RWPE1 (cell line): ENCODE measurements at regions not wholly inside any gene's neighbourhood (a gene's known extent, or its start where the extent isn't known, plus 50 kb on each side); places are given as distances from the start of the nearest gene placed in this dataset.
A peak's percentile ranks its signal among the peaks of the same experiment; 100 is the strongest.

Experiments used
- CTCF ChIA-PET: fragments of 350-600 bp; sonication (Branson Sonifier 250); formaldehyde crosslinking; extraction: SDS; loops from one replicate; lab custom pipeline; 2021; lab: Yijun Ruan, JAX
- POLR2A ChIA-PET: fragments of 400-600 bp; formaldehyde crosslinking; extraction: SDS; loops from one replicate; lab custom pipeline; 2020; ENCODE audit warnings: antibody characterized with exemption; ENCODE audit not compliant: low non-redundant PET; lab: Yijun Ruan, JAX
- DNase-seq: peaks from one replicate; pipeline ENCODE4 v3.0.0; 2012; ENCODE audit warnings: low spot score
- H3K27ac ChIP-seq: fragments of 450-650 bp; 2 replicates; pipeline ENCODE4 v1.5.1; 2017
- TF ChIP-seq, protein P1 (sequence below): fragments of 450-650 bp; conservative IDR thresholded peaks from 2 replicates; pipeline ENCODE4 v1.5.1; 2017; ENCODE audit warnings: low read depth, mild to moderate bottlenecking

- no peak overlapping the region for H3K27ac ChIP-seq
- no peak for DNase-seq
- TF ChIP-seq, protein P1, sequence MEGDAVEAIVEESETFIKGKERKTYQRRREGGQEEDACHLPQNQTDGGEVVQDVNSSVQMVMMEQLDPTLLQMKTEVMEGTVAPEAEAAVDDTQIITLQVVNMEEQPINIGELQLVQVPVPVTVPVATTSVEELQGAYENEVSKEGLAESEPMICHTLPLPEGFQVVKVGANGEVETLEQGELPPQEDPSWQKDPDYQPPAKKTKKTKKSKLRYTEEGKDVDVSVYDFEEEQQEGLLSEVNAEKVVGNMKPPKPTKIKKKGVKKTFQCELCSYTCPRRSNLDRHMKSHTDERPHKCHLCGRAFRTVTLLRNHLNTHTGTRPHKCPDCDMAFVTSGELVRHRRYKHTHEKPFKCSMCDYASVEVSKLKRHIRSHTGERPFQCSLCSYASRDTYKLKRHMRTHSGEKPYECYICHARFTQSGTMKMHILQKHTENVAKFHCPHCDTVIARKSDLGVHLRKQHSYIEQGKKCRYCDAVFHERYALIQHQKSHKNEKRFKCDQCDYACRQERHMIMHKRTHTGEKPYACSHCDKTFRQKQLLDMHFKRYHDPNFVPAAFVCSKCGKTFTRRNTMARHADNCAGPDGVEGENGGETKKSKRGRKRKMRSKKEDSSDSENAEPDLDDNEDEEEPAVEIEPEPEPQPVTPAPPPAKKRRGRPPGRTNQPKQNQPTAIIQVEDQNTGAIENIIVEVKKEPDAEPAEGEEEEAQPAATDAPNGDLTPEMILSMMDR = no peak
- POLR2A ChIA-PET = no interaction called here
- CTCF ChIA-PET = interaction anchor here (0.6 kb wide), 1 partner anchor 74 kb away, joined by 5 read pairs; no protein-coding TSS in a partner anchor
Measured at GRCh38 chr4:41471126-41472071, 66.6 kb upstream of the LIMCH1 start.

DNA sequence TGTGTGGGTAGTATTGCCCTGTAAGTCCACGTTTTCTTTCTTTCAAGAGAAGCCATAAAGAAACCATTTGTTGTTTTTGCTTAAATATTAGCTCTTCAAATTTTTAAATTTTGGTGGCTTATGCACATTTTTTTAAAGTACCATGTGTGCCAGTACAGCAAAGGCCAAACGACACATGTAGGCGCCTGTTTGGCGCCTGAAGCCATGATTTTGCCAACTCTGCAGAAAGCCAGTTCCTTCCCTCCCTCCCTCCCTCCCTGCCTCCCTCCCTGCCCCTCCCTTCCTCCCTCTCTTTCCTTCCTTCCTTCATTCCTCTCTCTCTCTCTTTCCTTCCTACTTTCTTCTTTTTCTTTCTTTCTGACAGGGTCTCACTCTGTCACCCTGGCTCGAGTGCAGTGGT, 65.9 kb upstream of the LIMCH1 start:
- POLR2A ChIA-PET = no interaction called here
- DNase-seq = no peak
- CTCF ChIA-PET = no interaction called here
- no peak overlapping the region for H3K27ac ChIP-seq
- TF ChIP-seq, protein P1 = no peak

DNA sequence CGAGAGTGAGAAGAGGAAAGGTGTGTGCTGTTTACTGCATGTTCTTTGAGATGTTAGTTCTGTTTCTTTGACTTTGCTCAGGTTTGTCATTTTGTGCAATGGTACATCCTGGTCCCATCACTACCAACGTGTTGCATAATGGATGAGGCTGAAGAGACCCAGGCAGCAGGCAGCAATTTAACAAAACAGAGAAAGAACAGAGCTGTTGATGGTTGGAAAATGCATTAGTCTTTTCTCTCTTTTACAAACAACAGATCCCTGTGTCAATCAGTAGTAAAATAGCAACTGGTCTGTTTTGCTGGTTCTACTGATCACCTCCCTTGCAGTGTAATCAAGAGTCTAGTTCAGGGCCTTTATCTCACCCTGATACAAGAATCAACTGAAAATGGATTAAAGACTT, 64.8 kb upstream of the LIMCH1 start:
- no peak overlapping the region for H3K27ac ChIP-seq
- DNase-seq = no peak
- TF ChIP-seq, protein P1 = no peak
- ChIA-PET CTCF (no interaction called here), POLR2A (no interaction called here)

DNA sequence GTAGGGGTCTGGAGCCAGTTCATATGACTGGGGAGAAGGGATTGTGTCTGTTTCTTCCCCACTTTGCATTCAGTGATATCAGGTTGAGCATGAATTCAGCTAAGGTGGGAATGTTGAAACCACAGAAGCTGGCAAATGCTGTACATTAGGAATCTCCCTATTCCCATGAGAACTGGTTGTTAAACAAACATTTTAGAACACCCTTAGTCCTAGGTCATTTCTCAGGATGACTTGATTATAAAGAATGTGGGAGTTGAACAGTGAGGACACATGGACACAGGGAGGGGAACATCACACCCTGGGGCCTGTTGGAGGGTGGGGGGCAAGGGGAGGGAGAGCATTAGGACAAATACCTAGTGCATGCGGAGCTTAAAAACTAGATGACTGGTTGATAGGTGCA, 62.6 kb upstream of the LIMCH1 start:
- TF ChIP-seq, protein P1 = no peak
- ChIA-PET POLR2A (no interaction called here), CTCF (no interaction called here)
- no peak overlapping the region; the same call in 1 of the 2 replicates for H3K27ac ChIP-seq
- DNase-seq = peak; percentile 60

- TF ChIP-seq, protein P1 = no peak
- no peak for DNase-seq
- H3K27ac ChIP-seq = no peak overlapping the region; the same call in 1 of the 2 replicates
- CTCF ChIA-PET = no interaction called here
- POLR2A ChIA-PET = no interaction called here
Measured at GRCh38 chr4:41476310-41476885, 61.6 kb upstream of the LIMCH1 start.

DNA sequence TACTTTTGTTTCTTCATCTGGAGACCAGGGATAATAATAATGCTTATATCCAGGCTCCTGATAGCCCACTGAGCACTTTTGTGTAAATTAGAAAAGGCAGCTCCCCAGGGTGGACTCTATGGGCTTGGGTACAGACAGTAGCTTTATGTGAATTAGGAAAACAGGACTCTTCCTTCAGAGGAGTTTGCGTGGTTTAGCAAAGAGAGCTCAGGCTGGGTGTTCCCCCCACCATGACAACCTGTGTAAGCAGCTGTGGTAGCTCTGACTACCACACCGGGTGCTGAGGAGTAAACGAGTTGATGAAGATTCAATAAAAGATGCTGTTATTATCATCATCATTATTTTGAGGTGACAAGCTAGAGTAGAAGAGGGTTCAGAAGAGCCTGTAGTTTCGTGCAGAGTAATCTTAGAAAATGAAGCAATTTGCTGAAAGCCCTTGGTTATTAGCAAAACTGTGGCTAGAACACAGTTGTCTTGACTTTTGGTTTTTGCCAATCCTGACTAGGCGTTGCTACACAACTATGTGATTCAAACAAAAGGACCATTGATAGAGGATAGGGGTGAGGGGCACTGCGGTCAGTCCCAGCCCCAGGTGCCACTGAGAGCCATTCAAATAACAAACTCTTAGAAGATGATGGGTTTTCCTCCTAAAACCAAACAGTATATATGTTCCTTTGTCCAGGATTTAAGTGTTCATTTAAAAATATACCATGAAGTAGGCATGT, 60.6 kb upstream of the LIMCH1 start:
- no peak overlapping the region for H3K27ac ChIP-seq
- TF ChIP-seq, protein P1 = no peak
- DNase-seq = no peak
- POLR2A ChIA-PET = no interaction called here
- CTCF ChIA-PET = interaction anchor here (0.6 kb wide), 1 partner anchor 297 kb away, joined by 3 read pairs; no protein-coding TSS in a partner anchor
